CD1c-positive myeloid dendritic cell (primary cell): ENCODE measurements at regions not wholly inside any gene's neighbourhood (a gene's known extent, or its start where the extent isn't known, plus 50 kb on each side); places are given as distances from the start of the nearest gene placed in this dataset.

Experiments
- DNase-seq: peaks from one replicate; pipeline ENCODE4 v3.0.0-alpha.2; 2016; ENCODE audit errors: extremely low spot score

DNA sequence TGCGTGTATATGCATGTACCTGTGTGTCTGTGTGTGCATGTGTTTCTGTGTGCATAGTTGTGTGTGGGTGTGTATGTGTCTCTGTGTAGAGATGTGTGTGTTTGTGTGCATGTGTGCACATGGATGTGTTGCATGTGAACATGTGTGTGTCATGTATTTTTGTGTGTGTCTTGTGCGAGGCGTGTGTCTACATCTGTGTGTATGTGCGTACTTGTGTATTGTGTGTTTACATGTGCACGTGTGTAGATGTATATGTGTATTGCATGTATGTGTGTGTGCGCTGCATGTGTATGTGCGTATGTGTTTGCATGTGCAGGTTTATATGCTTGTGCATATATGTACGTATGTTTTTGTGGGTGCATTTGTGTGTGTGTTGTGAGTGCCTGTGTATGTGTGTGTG lies 735.2 kb downstream of the GALR1 start:
- no peak for DNase-seq

DNA sequence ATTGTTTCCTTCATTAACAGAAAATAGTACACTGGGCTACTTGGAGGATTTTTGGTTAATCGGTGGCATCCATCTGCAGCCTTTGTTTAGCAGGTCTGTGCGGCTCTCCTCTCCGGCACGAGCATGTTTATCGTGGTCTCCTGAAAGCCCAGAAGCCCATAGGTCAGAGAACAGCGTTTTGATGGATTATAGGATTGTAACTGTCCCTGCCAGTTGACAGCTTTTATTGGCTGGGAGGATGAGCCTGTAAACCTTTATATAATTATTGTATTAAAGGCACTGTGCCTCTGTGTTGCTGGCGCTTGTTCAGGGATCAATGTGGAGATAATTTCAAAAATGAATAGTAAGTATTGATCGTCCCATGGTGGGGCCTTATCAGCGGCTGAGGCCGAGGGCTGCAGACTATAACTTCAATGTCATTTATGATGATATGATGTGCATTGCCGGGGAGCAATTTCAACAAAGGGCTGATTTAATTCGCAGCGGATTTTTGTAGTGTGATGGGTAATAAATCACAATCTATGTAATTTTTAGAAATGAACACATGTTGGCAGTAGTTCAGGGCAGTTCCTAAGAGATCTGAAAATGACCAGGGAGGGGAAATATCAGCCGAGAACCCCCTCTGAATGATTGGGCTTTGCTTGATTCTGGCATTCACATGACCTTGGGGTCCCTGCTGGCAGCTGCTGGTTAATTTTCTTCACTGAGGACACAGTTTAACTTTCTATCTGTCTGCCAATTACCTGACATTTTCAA lies 736.1 kb downstream of the GALR1 start:
- DNase-seq: no peak

DNA sequence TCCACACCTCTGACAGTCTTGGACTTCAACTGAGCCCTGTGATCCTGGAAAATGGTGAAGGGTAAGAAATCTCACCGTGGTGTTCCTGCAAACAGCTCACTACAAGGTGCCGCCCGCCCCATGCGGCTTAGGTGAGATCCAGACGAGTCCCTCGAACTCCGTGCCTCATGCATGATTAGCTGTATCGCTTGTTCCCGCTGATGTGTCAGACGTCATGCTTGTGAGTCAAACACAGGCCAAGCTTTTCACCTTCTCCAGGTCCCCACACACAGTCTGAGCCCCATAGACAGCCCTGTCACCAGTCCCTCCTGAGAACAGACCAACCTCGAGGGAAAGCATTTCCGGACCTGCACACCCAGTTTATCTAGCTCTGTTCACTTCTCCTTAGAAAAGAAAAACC lies 740.5 kb downstream of the GALR1 start:
- no peak for DNase-seq

DNA sequence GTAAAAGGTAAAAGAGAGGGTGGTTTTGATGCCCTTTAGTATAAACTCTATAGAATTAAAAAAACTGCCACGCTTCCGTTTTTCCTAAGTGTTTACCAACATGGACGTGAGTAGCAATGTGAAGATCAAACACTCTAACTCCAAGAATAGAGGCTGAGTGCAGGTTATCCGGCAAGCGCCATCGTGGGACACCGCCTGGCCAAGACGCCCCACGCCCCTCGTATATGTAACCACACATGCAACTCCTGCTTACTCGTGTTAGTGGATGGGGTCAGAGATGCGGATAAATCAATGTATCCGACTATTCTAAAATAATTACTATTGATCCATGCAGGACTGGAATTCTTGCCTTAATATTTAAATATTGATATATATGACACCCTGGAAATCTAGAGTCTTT lies 741.3 kb downstream of the GALR1 start:
- no peak for DNase-seq

DNA sequence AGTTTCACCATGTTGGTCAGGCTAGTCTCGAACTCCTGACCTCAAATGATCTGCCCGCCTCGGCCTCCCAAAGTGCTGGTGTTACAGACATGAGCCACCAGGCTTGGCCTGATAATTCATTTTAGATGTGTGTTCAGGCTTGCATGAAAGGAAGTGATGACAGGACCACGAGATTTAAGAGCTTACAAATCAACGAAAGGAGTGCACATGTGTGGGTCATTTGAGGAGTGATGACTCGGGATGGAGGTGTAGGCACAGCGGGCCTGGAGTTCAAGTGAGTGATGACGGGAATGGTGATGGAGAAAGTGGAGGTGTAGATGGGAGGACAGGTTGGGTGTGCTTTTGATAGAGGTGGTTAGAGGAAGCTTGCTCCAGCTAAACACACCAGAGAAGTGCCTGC lies 742.4 kb downstream of the GALR1 start:
- DNase-seq: no peak

DNA sequence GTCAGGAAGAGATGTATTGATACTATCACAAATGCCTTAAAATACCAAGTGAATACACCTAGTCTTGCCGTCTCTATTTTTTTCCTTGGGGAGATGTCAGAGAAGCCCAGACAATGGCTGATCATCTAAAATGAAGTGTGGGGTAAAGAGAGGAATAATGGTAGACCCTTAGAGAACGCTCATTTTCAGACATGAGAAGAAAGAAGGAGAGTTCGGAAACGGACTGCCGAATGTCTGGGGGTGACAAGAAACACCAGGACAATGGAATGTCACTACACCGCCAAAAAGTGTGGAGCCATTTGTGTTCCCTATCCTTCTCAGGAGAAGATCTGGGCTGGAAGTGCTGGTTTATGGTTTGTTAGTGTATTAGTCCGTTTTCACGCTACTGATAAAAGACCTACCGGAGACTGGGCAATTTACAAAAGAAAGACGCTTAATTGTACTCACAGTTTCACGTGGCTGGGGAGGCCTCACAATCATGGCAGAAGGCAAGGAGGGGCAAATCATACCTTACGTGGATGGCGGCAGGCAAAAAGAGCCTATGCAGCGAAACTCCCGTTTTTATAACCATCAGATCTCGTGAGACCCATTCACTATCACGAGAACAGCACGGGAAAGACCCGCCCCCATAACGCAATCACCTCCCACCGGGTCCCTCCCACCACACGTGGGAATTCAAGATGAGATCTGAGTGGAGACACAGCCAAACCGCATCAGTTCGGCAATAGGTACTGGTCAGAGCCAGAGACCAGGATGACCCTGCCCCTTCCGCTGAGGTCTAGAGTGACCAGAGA lies 743.7 kb downstream of the GALR1 start:
- DNase-seq: no peak

DNA sequence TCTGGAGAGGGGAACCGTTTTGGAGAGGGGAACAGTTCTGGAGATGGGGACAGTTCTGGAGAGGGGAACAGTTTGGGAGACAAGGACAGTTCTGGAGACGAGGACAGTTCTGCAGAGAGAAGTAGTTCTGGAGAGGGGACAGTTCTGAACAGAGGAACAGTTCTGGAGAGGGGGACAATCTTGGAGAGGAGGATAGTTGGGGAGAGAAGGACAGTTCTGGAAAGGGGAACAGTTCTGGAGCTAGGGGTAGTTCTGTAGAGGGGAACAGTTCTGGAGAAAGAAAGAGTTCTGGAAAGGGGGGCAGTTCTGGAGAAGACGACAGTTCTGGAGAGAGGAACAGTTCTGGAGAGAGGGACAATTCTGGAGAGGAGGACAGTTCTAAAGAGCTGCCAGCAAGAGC lies 745.9 kb downstream of the GALR1 start:
- no peak for DNase-seq

DNA sequence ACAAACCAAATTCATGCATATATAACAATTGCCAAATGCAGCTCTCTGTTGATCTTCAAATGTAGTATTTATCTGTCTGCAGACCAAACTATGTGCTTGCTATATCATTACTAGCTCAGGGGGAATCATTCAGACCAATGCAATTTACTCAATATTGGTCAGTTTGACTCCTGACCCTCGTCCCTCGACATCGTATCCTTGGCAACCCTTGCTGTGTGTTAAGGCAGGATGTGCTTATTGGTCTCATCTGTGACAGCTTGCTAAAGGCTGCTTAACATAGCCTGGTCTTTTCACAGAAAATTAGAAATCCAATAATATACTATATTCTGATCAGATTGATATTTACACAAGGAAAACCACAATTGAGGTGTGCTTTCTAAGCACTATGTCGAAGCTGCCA lies 747.1 kb downstream of the GALR1 start:
- DNase-seq: no peak

DNA sequence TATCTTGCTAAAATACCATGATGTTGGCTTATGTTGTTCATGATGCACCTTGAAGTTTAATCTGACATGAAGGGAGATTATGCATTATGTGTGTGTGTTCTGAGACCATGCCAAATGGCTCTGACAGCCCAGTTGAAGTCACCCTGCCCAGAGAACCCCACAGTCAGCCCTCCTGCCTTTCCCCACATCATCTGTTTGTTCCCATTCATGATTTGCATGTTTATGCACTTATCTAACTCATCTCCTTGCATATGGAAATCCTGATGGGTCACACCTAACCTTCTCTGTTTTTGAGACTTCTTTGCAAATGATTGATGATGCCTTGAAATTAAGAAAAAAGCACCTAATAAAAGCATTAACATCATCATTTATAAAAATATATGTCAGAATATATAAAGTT lies 752.2 kb downstream of the GALR1 start:
- DNase-seq: no peak

DNA sequence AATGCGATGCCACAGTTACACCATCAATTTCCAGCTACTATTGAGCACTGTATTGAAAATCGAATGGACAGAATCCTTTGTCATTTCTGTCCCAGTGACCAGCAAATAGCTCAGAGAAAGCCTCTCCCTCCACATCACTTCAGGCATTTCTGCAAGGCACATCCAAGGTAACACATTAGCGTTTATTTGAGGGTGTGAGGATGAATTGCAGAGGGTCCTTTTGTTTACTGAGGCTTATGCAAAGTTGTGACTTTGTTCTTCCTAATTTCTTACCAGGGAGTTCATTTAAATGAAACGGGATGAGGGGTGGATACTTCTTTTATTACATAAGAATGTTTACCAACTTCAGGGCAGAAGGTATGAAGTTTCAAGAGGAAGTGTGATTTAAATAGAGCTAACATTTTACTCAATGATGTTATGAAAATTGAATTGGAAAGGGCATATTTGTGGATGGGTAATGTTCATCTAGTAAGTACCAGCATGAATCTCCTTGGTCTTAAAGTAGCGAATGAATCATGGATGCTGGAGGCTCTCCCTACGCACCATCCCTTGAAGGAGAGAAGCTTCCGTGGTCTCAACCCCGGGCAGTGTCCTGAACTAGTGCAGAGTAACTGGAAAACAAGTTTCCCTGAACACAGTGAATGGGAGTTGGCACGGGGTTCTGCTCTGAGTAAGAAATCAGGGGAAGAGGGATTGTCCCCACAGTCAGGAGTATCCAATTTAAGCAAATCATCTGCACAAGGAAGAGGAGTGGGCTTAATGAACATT lies 756.5 kb downstream of the GALR1 start:
- no peak for DNase-seq

DNA sequence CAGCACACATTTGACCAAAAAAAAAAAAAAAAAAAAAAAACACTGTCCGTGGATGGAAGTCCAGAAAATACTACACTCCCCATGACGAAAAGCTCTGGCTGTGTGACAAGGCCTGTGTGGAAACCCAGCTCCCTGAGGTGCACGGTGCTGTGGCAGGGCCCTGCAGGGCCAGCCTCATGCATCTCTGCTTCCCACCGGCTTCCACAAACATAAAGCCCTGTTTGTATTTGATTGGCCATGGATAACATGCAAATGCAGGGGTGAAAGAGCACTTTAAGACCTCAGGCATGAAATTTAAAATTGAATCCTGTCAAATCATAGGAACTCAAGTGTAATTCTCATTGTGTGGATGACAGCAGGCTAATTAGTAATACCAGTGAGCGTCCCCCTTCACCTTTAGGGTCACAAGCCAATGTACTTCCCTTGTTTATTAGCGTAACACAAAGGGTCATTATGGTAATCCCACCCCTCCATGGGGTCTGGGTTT lies 757.2 kb downstream of the GALR1 start:
- no peak for DNase-seq

DNA sequence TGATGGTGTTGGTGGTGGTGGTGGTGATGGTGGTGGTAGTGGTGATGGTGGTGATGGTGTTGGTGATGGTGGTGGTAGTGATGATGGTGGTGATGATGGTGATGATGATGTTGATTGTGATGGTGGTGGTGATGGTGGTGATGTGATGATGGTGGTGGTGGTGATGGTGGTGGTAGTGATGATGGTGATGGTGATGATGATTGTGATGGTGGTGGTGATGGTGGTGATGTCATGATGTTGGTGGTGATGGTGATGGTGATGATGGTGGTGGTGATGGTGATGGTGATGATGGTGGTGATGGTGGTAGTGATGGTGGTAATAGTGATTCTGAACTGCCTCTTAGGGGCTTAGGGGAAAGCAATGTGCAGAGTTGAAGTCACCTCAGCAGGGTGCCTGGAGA lies 760.7 kb downstream of the GALR1 start:
- no peak for DNase-seq

DNA sequence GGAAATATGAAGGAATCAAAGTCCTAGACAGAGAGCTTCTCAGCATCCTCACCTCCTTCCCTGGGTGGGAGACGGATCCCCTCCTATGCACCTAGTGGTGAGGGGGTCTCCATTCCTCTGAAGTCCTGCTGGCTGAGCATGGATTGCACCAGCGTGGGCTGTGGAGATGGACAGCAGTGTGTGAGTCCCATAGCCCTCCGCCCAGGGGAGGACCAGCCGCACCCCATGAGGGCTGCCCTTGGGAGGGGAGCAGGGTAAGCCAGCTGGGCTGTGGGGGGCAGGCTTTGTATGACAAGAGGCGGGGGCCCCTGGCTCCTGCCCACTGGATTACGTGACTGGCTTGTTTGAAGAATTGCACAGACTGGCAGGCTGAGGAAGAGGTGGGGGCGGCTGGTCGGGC lies 768.2 kb downstream of the GALR1 start:
- no peak for DNase-seq

DNA sequence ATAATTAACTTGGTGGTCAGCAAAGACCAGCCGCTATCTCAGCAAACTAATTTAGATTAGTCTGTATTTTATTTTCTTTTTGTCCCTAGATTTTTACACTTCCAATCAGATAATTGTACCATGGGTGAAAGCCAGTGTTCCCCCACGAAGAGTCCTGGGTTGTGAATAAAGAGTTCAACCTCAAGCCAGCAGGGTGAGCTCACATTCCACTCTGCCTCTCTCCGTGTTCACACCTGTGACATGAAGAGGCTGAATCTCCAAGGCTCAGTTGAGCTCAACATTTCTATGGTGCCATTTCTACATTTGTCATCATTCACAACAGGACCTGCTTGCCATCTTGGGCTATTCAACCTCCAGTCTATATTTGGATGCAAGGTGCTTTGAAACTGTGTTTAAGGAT lies 771.5 kb downstream of the GALR1 start:
- no peak for DNase-seq

DNA sequence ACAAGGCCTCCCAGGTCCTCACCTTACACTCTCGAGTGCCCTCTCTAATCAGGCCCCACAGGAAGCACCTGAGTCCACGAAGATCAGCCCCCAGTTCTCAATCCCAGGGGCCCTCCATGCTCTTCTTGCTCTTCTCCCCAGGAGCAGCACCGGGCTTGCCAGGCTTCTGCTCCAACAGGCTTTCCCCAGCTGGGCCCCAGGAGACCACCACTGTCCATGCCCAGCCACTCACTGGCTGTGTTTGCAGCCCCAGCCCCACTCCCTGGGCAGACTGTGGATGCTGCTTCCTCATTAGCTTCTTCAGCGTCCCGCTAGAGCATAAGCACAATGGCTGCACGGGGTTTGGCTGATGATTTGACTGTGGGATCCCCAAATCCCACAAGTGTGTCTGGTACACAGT lies 781.9 kb downstream of the GALR1 start:
- DNase-seq: no peak

DNA sequence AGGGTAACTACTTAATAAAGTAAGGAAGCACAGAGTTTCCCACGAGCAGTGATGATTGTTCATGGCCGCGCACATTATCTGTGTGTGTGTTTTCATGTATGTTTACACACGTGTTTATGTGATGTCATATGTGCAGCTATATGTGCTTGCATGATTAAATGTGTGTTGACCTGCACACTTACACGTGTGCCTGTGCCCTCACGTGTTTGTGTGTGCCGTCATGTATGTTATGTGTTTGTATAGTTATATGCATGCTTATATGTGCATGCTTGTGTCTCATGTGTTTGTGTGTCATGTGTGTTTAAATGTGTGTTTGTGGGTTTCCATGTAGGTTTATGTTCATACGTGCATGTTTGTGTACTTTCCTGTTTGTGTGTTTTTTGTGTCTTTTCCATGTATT lies 782.3 kb downstream of the GALR1 start:
- no peak for DNase-seq

DNA sequence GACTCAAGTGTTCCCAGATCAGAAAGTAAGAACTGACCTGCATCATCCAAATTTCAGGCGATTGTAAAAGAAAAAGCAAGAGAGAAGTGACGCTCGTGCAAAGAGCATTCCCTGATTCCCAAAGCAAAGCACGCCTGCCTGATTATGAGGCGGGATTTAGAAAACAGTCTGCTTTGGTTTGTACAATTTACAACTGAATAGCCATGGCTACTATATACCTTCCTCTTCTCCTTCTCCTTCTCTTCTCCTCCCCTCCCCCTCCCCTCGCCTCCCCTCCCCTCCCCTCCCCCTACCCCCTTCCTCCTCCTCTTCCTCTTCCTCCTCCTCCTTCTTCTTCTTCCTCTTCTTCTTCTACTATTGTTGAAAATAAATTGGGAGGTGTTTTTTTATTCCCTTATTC lies 782.9 kb downstream of the GALR1 start:
- DNase-seq: no peak

DNA sequence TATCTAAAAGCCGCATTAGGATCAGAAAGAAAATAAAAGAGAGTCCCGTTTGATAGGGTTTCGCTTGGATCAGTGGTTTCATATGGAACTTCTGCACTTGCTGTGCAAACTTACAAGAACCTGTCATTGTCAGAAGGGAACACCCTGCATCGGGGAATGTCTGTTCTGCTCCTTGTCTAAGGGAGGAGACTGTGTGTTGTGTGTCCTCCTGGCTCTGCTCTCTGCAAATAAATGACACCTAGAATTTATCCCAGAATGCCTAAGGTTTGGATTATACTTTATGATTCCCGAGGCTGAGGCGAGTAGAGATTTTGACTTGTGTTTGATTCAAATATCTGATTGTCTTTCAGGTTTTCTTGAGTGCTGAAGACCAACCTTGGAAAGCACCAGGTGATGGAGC lies 785.1 kb downstream of the GALR1 start:
- no peak for DNase-seq

DNA sequence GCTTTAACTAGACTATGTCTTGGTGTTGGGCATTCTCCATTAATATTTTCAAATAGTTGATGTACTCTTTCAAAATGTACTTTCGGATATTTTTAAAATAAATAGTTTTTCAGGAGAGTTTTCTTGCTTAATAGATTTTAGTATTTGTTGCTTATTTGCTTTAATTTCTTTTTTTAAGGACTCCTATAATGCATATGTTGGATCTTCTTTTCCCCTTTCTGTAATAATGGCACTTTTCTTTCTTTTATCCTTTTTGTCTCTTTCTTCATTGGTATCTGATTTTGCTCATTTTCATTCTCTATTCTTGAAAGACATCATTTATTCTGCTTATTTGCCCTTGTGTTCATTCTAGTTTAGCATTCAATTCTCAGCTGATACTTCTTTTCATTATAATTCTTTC lies 791.6 kb downstream of the GALR1 start:
- DNase-seq: no peak

DNA sequence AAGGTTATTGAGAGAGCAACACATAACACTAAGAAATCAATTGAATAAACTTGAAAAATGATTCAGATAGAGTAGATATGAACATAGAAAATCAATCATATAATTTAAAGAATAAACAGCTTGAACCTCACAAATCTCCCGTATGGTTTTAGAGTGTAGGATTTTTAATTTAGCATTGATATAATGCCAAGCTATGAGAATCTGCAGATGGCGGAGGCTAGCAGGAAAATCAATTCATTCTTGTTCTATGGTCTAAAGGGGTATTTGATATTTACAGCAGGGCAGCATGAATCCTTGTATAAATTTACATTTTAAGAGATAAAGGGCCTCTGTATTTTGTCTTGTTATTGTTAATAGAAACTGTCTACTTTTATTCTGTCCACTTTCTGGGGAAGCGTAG lies 797.0 kb downstream of the GALR1 start:
- DNase-seq: no peak

DNA sequence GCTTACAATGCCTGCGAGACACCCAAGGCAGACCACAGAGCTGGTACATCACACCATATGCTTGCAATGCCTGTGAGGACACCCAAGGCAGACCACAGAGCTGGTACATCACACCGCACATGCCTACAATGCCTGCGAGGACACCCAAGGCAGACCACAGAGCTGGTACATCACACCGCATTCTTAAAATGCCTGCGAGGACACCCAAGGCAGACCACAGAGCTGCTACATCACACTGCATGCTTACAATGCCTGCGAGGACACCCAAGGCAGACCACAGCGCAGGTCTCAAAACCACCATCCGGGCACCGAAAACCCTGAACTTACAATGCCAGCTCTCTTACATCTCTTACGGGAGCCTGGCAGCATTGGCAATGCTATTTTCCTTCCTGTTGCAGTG lies 799.6 kb downstream of the GALR1 start:
- DNase-seq: no peak

DNA sequence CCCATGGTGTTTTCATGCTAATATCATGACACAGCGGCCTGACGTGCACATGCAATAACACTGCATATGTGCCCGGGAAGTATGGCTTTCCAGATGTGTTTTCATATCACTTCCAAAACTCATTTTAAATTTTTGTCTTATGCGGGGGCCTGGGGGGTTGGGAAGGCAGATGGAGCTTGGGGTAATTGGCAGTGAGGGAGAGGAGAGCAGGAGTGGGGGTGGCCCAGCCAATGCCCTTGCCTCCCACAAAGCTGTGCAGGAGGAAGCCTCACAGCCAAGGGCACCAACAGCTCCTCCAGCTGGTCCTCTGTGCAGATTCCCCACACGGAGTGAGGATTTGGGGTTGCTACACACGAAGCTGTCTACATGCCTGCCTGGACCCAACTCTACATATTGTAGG lies 805.2 kb downstream of the GALR1 start:
- DNase-seq: no peak

DNA sequence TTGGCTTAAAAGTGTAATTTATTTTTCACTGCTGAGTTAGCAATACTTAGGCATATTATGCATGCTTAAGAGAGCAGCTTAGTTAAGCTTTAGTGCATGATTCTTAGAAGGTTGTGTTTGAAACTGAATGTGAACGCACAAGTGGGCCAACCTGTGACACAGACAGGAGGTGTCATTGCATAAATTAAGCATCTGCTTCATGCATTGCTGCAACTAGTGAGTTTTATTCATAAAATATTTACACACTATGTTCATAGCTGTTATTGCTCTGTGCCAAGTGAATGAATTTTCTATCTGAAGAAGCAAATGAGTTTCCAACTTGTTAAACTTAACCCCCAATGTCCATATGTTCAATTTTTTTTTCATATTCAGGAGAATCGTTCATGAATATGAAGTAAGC lies 806.4 kb downstream of the GALR1 start:
- DNase-seq: no peak
